HepG2 (cell line): ENCODE measurements at regions not wholly inside any gene's neighbourhood (a gene's known extent, or its start where the extent isn't known, plus 50 kb on each side); places are given as distances from the start of the nearest gene placed in this dataset.

Experiments
- BRF2 ChIP-seq: sonication (generic); formaldehyde crosslinking; IDR thresholded peaks from 2 replicates; pipeline ENCODE4 v1.8.1; 2022; ENCODE audit warnings: mild to moderate bottlenecking, missing genetic modification reagents
- CTCF ChIP-seq: sonication (generic); formaldehyde crosslinking; IDR thresholded peaks from 2 replicates; pipeline ENCODE4 v1.5.0; 2020; ENCODE audit warnings: mild to moderate bottlenecking, missing genetic modification reagents, moderate library complexity
- IRF1 ChIP-seq: sonication (generic); formaldehyde crosslinking; IDR thresholded peaks from 2 replicates; pipeline ENCODE4 v1.4.0; 2020; ENCODE audit warnings: low read depth, mild to moderate bottlenecking, missing genetic modification reagents
- MEIS2 ChIP-seq: sonication (generic); formaldehyde crosslinking; IDR thresholded peaks from 2 replicates; pipeline ENCODE4 v1.9.0; 2021; ENCODE audit warnings: mild to moderate bottlenecking, missing genetic modification reagents
- SAFB2 ChIP-seq: sonication (generic); formaldehyde crosslinking; IDR thresholded peaks from 2 replicates; pipeline ENCODE4 v1.5.1; 2020; ENCODE audit warnings: missing genetic modification reagents, low read depth, mild to moderate bottlenecking, borderline replicate concordance
- SMC3 ChIP-seq: IDR thresholded peaks from 2 replicates; pipeline ENCODE4 v1.6.1; 2011; ENCODE audit warnings: low read length, improper control_type of control experiment
- ZNF263 ChIP-seq: sonication (generic); formaldehyde crosslinking; IDR thresholded peaks from 2 replicates; pipeline ENCODE4 v1.4.0; 2020; ENCODE audit warnings: missing genetic modification reagents
- ZNF382 ChIP-seq: sonication (generic); formaldehyde crosslinking; IDR thresholded peaks from 2 replicates; pipeline ENCODE4 v1.5.0; 2020; ENCODE audit warnings: missing genetic modification reagents, mild to moderate bottlenecking, borderline replicate concordance

- TF ChIP-seq ZNF263 (CRISPR knock-in tag) (no peak), MEIS2 (CRISPR knock-in tag) (no peak), CTCF (CRISPR knock-in tag) (no peak), ZNF382 (CRISPR knock-in tag) (no peak), IRF1 (CRISPR knock-in tag) (no peak), SAFB2 (CRISPR knock-in tag) (no peak), BRF2 (no peak), SMC3 (no peak)
Measured at GRCh38 chr5:108562205-108562454, 180.2 kb upstream of the FBXL17 start.
